ENCODE measurements at regions not wholly inside any gene's neighbourhood (a gene's known extent, or its start where the extent isn't known, plus 50 kb on each side); places are given as distances from the start of the nearest gene placed in this dataset.

GRCh38 chr2:161078211-161078539 lies 82.1 kb upstream of the TANK start:
- DNase-seq, result no peak

GRCh38 chr2:161085149-161085548 lies 75.1 kb upstream of the TANK start:
- no peak for DNase-seq

DNA sequence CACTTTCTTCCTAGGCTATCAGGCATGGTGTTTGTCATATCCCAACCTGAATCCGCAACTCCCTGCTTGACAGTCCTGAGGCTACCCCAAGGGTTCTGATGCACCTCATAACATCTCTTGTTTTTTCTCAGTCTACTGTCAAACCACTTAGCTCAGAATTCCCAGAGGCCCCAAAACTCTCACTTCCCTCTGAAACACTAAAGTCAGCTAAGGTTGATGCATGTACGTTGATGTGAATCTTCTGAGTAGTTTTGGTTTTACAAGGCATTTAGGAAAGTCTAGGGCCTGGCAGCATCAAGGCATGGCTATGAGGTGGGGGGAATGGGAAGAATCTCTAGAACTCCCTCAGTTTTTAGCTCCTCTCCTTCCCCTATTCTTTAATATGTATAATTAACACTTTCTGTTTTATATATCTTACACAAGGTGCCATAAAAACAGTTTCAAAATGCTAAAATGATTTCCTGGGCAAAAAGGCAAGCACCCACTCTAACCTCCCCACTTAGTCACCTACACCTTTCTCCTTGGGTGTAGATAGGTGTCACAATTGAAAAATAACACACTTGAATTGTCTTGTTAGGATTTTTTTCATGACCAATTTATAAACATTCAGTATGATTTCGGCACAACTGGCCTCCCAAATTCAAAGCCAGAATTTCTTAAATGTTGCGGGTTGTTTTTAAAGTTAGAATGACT lies 71.4 kb upstream of the TANK start:
- DNase-seq, result no peak

- DNase-seq, result no peak
These were observed 69.8 kb upstream of the TANK start for GRCh38 chr2:161090411-161090810.

DNA sequence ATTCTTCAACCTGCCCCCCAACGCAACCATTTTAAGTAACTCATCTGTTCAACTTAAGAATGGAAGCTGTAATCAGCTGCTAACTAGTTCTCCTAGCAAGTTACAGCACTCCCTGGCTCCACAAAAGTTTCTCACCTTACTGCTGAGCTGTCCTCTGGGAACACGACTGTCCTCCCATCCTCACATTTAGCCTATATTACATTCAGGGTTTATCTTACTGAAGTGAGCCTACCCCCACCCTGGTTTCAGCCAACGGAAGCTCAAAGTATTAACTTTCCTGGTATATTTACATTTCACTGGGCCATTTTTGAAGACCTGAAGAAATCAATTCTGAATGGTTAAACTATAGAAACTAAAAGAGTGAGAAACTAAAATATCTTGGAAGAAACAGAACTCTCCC lies 64.9 kb upstream of the TANK start:
- no peak for DNase-seq

DNA sequence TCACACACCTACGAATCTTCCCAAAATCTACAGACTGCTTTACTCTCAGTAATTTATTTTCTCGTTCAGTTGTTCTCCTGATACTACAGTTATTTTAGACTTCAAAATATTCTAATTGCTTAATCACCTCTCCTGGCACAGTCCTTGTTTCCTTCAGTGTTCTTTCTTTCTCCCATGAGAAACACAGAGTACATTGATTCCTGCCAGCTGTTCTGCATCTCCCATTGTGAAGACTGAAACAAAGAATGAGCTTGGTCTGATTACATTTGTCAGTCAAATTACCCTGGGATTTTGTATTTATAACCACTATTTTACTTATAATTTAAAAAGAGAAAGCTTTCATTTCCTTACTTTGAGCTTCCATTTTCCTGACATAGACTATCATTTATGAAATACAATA lies 63.9 kb upstream of the TANK start:
- DNase-seq, result peak; percentile 77

GRCh38 chr2:161097157-161097556 lies 63.1 kb upstream of the TANK start:
- no peak for DNase-seq

DNA sequence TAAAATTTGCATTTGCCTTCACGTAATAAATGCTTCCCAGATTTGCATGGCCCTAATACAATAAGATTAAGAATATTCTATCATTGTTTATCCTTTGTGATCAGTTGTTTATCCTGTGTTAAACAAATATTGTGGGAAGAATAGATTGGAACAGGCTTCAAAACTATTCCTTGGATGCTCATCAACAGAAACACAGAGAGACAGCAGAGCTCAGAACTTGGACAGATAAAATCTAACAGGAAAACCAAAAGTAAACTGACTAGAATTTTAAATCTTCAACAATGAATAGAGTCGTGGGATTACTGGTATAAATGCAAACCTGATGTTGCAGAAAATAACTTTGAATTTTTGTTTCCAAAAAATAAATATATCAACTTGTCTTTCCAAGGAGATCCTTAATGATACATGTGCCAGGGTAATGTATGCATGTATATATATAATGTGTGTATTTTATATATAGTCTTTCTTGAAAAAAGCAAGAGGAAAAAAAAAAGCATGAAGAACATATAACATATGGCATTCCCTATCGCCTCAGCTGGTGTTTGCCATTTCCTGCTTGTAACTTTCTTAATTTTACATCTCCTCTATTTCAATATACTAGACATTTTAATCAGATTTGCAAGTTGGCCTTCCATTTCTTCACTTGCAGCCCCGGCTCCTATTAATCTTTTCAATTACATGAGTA lies 59.9 kb upstream of the TANK start:
- DNase-seq, result peak; percentile 17

- no peak for DNase-seq
These were observed 58.8 kb upstream of the TANK start for GRCh38 chr2:161101406-161101805.

GRCh38 chr2:161102770-161103450 lies 57.3 kb upstream of the TANK start:
- peak; percentile 66 for DNase-seq

DNA sequence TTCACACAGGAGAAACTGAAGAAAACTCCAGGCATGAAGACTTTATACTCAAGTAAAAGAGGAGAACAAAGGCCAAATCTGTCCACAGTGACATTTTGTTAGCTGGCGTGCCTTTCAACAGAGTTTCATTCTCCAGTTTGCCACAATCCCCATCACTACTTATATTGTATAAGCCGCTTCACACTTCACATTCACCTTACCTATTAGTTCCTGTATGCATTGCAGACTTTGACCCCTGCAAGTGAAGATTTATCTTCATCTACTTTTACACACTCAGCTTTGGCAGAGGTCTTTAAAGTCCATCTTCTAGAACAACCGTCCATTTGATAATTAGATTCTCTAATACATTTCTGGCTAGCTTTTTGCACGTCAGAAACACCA lies 56.8 kb upstream of the TANK start:
- no peak for DNase-seq

GRCh38 chr2:161104054-161104553 lies 56.1 kb upstream of the TANK start:
- DNase-seq, result peak; percentile 51

- DNase-seq, result no peak
These were observed 53.0 kb upstream of the TANK start for GRCh38 chr2:161107265-161107664.
